Activated CD4-positive, alpha-beta T cell treated with anti-CD3 and anti-CD28 coated beads for 24 hours (primary cell): ENCODE measurements at regions not wholly inside any gene's neighbourhood (a gene's known extent, or its start where the extent isn't known, plus 50 kb on each side); places are given as distances from the start of the nearest gene placed in this dataset.

Experiments
- DNase-seq, 2 donors: peaks; one replicate each; pipeline ENCODE4 v3.0.0-alpha.2; 2020; ENCODE audit warnings: low read depth in 2 of 2

DNA sequence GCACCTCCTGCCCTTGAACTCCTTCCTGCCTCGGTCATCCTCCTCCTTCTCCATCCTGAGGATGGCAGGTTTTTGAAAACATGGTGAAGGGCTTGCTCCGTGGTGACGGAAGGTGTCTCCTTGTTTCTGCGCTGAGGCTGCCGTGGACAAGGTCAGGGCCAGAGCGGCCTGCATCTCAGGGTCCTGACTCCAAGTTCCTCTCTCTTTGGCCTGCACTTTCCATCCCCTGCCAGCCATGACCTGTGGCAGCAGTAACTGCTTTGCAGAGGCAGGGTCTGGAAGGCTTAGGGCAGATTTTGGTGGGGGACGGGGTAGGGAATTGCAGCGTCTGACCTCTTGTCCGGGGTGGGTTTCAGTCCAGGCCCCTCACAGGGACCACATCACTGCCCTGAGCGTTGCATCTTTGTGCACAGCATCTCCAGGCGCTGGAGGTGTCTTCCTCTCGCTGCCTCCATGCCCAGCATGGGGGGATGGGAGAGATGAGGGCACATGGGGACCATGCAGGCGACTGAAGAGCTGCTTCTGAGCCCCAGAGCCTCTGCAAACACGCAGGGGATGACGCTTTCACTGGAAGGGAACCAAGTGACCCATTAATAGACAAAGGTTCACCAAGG lies 216.8 kb downstream of the TEX29 start:
- no peak for DNase-seq

DNA sequence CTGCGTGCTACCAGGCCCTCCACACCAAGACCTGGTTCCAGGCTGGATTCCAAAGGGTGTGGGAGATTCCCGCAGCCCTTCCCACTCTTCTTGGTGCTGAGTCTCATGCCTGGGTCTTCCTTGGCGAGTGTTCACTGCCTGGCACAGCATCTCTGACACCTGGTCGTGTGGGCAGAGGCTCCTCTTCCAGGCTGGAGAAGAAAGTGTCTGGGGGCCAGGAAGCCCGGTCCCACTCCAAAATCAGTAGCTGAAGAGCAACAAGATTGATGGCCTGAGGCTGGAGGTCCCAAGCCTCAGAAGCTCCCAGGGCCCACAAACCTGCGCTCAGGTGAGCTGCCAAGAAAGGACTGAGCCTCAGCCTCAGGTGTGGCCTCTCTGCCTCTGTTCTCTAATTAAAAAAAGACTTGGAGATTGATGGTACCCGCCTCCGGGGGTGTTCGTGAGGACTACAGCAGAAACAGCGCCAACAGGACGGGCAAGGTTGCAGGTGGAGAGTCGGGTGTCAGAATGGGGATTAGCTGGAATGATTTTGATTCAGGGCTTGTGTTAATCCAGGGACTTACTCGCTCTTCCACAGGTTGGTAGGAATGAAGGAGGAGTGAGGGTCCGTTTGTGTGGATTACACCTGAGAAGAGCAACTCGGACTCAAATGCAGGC lies 217.5 kb downstream of the TEX29 start:
- no peak for DNase-seq

DNA sequence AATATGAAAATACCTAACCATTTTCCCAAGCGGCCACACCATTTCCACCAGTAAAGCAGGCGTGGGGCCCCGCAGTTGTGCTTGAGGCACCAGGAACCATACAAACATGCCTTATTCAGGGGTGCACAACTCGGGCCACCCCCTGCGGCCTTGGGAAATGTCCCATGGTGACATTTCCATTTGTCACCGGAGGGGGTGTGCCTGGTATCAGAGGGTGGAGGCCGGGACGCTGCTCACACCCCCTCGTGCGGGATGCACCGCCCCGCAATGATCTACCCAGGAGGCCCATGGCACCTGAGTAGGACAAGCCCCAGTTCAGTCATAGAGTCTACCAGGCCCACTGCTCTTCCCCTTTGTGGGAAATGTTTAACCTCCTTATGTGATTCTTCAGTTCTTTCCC lies 218.8 kb downstream of the TEX29 start:
- no peak for DNase-seq

DNA sequence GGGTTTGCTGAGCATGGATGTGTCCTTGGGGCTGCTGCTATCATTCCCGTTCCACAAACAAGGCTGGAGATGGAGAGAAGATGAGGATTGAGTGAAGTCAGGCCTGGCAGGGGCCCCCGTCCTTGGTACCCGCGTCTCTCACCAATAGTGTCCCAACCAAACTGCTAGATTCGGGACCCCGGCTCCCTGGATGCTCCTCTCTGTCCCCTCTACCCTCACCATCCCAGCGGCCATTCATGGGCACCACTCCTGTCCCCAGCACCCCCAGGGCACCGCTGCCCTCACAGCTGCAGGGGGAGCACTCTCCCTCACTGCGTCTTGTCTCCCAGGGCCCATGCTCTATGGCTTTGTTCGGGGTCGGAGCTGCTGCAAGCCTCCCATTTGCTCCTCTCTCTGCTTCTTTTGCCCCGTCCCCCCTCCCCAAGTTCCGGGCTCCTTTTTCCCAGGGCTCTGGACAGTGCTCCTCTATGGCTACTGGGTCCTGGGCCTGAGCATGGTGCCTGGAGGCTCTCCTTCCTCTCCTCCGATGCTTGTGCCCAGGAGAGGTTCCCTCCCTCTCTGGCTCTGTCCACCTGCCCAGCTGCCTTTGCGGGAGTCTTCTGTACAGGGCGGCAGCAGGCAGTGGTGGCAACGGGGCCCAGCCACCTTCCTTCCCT lies 219.5 kb downstream of the TEX29 start:
- no peak for DNase-seq

DNA sequence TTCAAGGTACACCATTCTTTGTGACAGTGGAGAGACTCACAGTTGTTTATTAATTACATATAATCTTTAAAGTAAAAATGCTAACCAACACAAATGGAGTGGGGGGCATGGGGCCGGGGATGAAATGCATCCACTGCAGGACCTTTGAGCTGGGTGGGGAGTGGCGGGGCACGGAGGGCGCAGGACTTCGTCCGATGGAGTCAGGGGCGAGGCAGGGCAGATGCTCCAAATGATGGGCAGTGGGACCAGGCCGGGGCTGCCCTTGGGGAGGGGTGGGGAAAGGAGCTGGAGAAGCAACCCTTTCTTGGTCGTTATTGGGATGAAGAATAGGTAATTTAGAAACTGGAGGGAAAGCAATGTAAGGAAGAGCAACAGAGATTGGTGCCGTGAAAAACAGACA lies 220.0 kb downstream of the TEX29 start:
- DNase-seq, result no peak

DNA sequence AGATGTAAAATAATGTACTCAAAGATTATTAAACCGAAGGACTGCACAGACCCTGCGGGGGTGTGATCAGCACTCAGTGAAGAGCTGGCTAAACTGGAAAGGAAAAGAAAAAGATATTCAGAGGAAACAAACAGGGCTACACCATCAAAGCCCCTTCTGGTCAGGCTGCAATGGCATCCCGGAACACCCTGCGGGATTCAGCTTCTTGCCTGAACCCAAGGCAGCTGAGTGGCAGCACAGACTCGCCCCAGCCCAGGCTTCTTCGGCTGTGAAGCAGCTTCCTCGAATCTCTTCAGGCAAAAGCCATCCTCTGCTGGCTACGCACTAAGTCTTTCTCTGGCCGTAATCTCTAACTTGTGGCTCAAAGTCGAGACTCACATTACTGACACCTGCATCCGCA lies 220.9 kb downstream of the TEX29 start:
- no peak for DNase-seq

DNA sequence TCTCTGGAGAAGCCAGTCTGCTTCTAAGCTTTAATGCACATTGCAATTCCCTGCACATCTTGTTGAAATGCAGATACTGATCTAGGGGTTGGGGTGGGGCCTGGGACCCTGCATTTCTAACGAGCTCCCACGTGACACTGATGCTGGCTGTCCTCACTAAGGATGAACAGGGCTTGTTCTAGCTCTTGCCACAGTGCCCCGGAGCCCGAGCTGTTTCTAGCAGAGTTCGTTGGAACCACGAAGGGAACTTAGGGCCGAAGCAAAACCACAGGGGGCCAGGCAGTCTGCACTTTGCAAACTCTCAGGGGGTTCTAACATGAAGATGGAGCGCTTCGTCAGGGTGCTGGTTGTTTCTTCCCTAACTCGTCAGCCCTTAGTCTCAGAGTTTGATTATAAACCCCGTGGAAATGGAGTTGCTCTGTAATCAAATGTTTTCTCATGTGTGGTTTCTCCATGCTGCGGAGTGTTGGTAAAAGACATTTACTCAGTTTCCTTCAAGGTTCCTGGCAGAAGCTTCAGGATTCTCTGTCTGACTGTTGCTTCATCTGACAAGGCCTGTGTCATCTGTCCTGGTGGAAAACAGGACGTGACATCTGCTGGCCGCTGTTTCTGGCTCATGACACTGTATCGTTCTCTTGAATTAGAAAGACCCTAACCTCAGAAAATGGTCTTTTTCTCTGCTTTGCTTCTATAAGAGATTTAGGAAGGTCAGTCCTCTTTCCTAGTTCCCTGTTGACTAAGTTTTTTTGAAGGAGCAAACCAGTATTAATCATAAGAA lies 221.5 kb downstream of the TEX29 start:
- no peak for DNase-seq

DNA sequence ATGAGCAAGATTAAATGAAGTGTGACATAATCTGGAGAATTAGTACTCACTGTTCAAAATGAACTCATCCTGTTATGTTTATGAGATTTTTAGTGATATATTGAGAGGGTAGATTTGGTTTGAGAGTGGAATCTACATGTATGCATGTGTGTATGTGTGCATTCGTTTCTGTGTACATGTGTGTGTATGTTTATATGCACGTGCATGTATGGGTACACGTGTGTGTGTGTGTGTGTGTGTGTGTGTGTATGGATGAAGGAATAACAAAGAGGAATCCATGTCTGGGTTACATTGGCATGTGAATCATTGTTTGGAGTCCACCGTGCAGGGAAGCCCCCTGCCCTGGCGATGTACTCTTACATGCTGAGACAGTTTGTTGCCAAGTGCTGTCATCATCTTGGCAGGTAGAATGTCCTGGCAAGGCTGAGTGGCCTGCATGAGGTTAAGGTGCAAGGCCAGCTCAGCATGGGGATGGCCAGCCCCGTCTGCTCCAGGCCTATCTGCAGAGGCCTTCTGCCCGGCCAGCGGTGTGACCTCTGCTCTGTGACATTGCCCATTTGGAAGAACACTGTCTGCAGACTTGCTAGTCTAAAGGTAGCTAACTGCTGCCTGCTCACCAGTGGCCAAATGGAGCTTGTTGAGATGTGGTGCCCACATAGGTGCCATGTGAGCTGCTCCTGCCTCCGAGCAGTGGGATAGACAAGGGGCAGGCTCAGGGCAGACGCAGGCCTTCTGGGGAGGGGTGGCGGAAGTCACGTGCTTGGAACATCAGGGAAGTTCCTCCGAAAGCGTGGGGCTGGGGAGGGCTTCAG lies 222.3 kb downstream of the TEX29 start:
- no peak for DNase-seq

DNA sequence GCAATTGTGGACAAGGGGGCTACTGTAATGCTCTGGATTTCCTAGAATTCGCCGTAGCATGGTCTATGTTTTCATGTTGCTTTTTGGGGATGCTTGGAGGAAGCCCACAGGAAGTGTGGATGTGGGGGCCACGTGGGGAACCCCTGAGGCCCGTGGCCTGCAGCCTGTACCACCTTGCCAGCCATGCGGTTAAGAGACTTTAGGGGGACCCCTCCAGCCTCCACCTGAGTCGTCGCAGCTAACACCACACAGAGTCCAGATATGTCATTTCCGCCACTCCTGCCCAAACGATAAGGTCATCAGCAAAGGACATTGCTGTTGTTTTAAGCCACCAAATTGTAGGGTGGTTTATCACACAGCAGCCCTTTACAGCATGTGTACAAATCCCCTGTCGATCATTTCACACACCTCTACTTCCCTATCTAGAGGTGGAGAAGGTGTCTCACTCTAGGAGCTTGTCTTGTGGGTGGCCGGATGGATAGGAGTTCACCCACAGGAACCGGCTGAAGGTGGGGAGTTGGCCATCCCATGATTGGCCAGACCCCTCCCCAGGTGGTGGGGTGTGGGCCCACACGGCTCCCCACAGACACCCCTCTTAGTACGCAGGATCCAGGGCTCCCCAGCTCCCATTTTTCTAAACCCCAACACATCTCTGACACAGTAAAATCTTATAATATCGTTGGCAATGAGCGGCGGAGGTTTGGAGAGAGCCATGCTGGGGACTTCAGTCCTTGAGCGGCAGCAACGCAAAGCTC lies 226.7 kb downstream of the TEX29 start:
- DNase-seq, result no peak

DNA sequence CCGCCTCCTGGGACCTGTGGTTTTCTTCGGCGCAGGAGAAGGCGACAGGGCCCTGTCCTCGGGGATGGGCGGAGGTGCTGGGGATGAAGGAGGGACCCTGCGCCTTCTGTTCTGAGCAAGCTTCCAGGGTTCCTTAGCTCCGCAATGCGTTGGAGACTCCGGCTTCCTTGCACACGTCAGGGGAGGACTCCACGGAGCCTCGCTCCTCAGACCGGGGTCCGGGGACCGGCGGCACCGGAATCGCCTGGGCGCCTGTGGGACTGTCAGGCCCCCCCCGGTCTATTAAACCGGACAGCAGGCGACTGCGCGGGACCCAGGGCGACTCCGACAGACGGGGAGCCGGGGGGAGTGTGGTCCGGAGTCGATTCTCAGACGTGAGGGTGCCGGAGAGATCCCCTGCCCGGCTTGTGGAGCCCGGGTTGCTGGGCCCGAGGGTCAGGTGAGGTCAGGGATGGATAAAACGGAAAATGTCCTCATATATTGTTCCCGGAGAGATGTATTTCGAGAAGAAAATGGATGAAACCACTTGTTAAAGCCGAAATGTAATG lies 227.4 kb downstream of the TEX29 start:
- no peak for DNase-seq

DNA sequence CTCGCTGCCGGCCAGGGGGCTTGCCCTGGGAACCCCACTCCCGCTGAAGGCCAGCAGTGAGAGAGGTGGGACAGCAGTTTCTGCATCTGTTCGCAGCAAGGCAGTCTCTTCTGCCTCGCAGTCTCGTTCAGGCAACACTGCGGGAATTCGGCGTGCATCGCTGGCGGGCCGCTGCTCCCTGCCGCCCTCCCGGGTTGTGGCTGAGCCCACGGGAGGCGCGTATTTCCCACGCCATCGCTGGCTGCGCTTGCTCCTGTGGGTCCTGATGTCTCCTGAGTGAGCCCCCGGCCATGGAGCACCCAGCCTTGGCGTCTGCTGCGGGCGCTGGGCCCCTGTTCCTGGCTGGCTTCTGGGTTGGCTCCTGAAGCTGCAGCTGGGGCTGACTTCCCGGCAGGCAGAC lies 227.9 kb downstream of the TEX29 start:
- DNase-seq, result no peak

DNA sequence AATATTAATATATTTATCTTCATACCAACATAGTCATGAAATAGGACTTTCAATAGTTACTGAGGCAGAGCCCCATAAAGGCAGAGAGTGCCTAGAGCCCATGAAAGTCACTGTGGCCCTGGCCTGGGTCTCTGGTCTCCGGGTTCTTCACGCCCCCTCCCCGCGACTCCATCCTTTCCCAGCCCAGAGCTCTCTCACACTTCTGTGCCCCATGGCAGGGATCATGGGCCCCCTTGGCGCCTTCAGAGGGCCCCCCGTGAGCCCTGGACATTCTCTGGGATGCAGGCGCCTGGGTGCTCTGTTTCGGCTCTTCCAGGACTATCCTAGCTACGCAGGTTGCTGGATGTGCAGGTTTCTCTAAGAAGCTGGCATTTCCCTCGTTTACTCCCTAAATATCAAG lies 228.4 kb downstream of the TEX29 start:
- no peak for DNase-seq

DNA sequence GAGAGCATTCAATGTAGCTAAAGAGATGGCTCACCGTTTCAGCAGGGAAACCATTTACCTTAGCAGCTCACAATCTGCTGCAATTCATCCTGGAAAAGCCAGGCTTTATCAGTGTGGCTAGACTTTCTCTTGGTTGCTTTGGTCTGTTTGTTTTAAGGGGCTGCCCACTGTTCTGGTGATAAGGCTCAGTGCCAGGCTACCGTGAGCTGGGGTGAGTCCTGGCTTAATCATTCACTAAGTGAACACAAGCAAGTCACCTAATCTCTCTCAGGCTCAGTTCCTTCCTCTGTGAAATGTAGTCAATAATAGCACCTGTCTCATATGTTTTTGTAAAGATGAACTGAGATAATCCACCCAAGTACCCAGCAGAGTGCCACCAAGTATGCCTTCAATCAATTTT lies 229.0 kb downstream of the TEX29 start:
- DNase-seq, result no peak

DNA sequence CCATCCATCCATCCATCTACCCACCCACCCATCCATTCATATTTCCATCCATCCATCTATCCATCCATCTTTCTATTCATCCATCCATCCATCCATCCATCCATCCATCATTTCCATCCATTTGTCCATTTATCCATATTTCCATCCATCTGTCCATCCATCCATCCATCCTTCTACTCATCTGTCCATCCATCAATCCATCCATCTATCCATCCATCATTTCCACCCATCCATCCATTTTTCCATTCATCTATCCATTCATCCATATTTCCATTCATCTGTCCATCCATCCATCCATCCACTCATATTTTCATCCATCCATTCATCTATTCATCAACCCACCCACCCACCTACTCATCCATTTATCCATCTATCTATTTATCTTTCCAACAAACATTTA lies 229.6 kb downstream of the TEX29 start:
- DNase-seq, result no peak

DNA sequence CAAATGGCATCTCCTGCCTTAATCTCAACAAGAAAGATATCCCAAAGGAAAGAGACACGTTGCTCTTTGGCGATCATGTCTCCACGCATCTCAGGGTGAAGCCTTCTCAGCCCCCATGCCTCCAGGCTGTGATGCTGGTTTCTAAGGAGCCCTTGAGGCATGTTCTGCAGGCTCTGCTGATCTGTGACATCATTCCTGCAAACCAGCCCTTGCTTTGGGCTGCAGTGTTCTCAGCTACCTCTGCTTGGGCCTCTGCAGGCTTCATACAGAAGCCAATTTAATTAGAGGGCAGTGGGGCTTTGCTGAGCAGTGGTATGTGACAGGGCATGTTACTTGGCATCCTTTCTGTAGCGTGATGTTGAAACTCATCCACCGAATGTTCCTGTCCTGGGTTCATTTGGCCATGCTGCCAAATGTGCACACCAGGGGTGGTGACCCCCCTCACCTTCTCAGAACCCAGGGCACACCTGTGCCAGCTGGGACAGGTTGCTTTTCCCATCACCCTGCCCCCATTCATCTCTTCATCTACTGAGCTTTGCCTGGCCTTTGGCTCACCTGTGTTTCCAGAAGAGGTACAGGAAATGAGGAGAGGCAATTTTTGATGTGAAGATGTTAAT lies 230.9 kb downstream of the TEX29 start:
- DNase-seq, result no peak

DNA sequence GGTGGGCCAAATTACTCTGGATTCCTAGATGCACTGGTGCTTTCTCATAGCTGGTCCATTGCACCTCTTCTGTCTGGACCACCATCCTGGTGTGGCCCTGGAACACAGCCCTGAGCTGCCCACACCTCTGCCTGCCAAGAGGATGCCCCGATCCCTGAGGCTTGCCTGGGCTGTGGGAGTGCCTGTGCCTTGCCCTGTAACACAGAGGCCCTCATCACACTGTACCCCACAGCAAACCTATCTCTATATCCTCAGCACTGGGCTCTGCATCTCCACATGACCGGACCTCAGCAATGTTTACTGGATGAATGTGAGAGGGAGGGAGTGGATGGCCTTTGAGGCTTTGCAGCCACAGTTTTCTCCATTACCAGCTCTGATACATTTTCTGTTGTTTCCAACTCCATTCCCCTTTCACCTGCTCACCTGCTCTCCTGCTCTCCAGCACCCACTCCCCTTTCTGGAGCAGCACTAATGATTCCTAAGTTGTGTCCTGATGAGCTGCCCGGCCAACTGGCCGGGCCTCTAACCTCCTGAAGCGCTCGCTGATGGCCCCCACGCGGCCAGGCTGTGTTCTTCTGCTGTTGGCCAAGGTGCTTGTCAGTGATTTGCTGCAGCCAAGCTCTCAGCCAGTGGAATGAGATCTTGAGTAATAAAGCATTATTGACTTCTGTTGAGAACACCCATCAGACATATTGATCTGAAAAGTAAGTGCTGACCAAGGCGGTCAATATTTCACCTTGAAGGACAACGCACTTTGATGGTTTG lies 232.6 kb downstream of the TEX29 start:
- no peak for DNase-seq

DNA sequence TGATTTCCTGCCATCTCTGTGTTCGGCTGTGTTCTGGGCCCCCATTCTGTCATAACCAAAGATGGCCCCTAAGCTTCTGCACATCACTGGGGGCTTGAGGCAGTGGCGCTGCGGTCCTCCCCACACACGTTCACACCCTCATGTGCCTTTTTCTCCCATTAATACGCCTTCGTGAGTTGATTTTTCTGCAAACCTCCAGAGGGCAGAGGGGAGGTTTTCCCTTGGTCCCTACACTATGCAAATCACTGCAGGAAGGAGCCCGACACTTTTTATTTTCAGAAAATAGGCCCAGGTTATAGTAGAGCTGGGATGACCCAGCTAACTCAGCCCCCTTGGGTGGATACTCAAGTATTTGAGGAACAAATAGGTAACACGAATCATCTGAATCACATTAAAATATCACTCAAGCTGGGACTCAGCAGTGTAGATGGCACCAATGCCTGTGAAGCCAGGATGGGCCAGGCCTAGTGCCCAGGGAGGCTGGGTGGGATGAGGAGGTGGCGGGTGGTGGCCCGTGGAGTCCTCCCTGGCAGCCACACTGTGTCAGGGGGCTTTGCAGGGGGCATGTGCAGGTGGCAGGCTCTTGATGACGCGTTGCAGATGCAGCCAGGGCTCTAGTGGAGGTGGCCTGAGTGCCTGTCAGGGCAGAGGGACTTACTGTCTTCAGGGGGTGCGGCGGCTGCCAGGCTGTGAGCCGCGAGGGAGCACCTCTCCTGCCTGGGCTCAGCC lies 234.3 kb downstream of the TEX29 start:
- DNase-seq, result no peak

DNA sequence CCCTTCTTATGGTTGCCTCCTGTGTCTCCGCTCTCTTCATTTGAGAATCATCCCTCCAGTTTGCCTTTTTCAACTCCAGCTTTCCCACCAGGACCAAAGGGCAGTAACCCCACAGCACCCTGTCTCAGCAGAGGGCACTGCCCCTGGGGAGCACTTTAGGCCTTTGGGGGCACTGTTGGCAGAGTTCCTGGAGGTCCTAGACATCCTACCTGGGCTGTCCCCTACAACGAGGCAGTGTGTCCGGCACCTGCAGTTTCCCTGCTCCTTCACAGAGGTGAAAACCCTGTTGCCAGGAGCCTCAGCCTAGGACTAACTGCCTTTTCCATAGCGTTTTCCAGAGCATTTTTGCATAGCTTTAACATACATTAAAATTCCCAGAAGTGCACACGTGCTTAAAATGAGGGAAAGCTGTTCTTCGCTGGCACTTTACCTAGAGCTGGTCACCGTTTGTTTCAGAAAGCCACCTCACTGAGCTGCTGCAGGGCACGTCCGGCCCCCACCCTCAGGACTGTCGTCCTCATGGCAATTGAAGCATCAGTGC lies 234.9 kb downstream of the TEX29 start:
- no peak for DNase-seq

DNA sequence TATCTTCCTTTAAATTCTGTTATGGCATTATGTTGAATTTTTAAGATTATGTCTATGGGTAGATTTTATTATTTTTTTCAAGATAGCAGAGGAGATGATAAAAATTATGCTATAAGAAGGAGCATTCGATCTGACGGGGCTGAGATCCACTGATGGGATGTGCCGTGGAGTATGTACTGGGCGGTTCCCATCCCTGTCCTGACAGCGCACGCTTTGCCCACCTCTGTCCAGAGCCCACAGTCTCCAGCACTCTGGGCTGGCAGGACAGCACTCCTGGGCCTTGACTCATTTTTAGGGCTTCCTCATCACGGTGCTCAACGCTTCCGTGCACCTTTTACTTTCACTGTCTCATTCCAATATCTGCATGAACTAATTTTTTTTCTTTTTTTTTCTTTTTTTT lies 235.5 kb downstream of the TEX29 start:
- DNase-seq, result no peak
